GM18498 (cell line): ENCODE measurements at regions not wholly inside any gene's neighbourhood (a gene's known extent, or its start where the extent isn't known, plus 50 kb on each side); places are given as distances from the start of the nearest gene placed in this dataset.

Source experiments
- ATAC-seq: cut with Tn5 transposase; IDR thresholded peaks from one replicate; pipeline ENCODE4 v1.9.1; 2021; ENCODE audit warnings: mild to moderate bottlenecking, moderate library complexity; ENCODE audit not compliant: unreplicated experiment

- ATAC-seq: no peak
Observed at GRCh38 chr11:119491753-119492510, 69.0 kb upstream of the THY1 start.

GRCh38 chr11:119490253-119491006 lies 67.5 kb upstream of the THY1 start:
- no peak for ATAC-seq

- ATAC-seq: no peak
Observed at GRCh38 chr11:119489087-119489486, 66.1 kb upstream of the THY1 start.

- no peak for ATAC-seq
Observed at GRCh38 chr11:119488256-119488995, 65.5 kb upstream of the THY1 start.

GRCh38 chr11:119486691-119487259 lies 63.8 kb upstream of the THY1 start:
- ATAC-seq: no peak

GRCh38 chr11:119486016-119486415 lies 63.0 kb upstream of the THY1 start:
- no peak for ATAC-seq

- no peak for ATAC-seq
Observed at GRCh38 chr11:119484741-119485605, 62.0 kb upstream of the THY1 start.

GRCh38 chr11:119483881-119484371 lies 61.0 kb upstream of the THY1 start:
- no peak for ATAC-seq

- no peak for ATAC-seq
Observed at GRCh38 chr11:119483341-119483880, 60.4 kb upstream of the THY1 start.

GRCh38 chr11:119482521-119483011 lies 59.6 kb upstream of the THY1 start:
- ATAC-seq: no peak

GRCh38 chr11:119481667-119482400 lies 58.9 kb upstream of the THY1 start:
- no peak for ATAC-seq

GRCh38 chr11:119481021-119481666 lies 58.2 kb upstream of the THY1 start:
- ATAC-seq: peak; percentile 67

GRCh38 chr11:119480380-119481020 lies 57.5 kb upstream of the THY1 start:
- ATAC-seq: no peak

GRCh38 chr11:119479685-119480275 lies 56.8 kb upstream of the THY1 start:
- no peak for ATAC-seq

- no peak for ATAC-seq
Observed at GRCh38 chr11:119478711-119479285, 55.8 kb upstream of the THY1 start.

- ATAC-seq: no peak
Observed at GRCh38 chr11:119476666-119477331, 53.8 kb upstream of the THY1 start.

GRCh38 chr11:119476038-119476437 lies 53.1 kb upstream of the THY1 start:
- ATAC-seq: no peak
